GM21526 (cell line): ENCODE measurements at regions not wholly inside any gene's neighbourhood (a gene's known extent, or its start where the extent isn't known, plus 50 kb on each side); places are given as distances from the start of the nearest gene placed in this dataset.
"Not testable (repeated sequence)": the region's sequence is repeated elsewhere in the genome, so short reads cannot be mapped to it uniquely, and the experiment has no call there.

Source experiments
- ATAC-seq: cut with Tn5 transposase; IDR thresholded peaks from one replicate; pipeline ENCODE4 v1.9.1; 2021; ENCODE audit warnings: moderate library complexity; ENCODE audit not compliant: unreplicated experiment, low FRiP score

- no peak for ATAC-seq
These were observed 391.8 kb upstream of the CRIM1 start for GRCh38 chr2:35963824-35964223.

DNA sequence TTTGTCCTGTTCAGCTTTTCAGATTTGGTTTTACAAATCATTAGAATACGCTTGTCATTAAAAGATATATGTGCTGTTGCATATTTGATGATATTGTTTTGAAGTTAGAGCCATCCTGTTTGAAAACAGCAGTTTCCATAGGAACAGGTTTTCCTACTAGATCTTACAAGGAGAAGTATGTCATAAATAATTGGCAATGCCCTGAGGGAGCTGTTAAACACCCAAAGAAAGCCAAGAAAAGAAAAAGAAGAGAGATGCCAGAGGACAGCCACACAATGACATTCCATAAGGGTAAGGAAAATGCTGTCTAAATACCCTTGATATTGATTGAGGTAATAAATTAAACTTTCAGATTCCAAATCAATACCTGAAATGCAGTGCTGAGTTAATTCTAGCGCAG lies 392.2 kb upstream of the CRIM1 start:
- ATAC-seq, result no peak

DNA sequence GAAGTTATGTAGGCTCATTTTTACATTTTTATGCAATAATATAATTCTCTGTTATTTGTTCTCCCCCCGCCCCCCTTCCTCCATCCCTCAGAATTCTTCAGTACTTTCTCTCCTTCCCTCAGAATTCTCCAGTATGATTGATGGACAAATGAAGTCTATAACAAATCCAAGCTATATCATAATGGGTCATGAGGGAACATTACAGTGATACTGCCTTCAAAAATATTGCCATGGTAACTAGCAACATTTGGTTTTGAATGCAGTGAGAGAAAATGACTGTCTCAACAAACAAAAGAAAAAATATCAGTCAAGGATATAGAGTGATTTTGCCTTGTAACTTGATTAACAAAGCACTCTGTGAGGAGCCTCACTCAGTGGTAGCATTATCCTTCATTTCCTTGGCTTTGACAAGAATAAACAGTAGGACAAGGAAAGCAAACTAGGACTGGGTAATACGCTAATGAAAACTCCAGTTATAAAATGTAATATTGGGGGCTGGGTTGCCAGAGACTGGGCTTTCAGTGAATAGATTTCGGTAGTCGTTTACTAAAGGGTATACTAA lies 392.9 kb upstream of the CRIM1 start:
- no peak for ATAC-seq

- ATAC-seq, result no peak
These were observed 395.0 kb upstream of the CRIM1 start for GRCh38 chr2:35960596-35960995.

GRCh38 chr2:35957053-35957452 lies 398.5 kb upstream of the CRIM1 start:
- not testable (repeated sequence) for ATAC-seq

DNA sequence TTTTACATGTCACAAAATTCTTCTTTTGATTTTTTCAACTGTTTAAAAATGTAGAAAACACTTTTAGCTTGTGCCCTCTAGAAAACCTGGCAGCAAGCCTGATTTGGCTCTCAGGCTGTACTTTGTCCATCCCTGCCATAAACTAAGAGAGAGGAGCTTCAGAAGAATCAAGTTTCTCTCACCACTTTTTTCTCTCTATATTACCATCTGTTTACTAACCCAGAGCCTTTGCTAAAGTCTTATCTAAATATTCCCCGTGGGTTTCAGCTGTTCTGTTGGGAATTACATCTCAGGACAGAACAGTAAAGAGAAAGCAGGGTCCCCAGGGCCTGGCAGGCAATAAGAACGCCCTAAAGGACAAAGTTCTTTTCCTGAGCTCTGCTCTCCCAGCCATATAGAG lies 409.1 kb upstream of the CRIM1 start:
- ATAC-seq, result no peak

DNA sequence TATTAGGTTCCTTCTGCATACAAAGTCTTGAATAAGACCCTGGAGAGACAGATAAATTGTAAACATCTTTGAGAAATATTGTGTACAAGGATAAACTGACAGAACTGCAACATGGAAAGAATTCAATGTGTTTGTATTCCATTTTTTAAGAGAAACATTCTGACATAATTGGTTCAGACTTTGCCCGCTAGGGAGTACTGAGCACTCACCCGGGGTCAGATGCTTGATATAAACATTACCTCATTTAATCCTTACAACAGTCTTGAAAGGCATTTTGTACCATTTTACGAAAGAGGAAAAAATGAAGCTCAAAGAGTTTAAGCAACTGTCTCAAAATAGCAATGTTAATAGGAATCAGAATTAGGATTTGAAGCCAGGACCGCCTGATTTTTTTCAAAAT lies 416.7 kb upstream of the CRIM1 start:
- ATAC-seq, result no peak

- ATAC-seq, result no peak
These were observed 422.5 kb upstream of the CRIM1 start for GRCh38 chr2:35933031-35933430.

DNA sequence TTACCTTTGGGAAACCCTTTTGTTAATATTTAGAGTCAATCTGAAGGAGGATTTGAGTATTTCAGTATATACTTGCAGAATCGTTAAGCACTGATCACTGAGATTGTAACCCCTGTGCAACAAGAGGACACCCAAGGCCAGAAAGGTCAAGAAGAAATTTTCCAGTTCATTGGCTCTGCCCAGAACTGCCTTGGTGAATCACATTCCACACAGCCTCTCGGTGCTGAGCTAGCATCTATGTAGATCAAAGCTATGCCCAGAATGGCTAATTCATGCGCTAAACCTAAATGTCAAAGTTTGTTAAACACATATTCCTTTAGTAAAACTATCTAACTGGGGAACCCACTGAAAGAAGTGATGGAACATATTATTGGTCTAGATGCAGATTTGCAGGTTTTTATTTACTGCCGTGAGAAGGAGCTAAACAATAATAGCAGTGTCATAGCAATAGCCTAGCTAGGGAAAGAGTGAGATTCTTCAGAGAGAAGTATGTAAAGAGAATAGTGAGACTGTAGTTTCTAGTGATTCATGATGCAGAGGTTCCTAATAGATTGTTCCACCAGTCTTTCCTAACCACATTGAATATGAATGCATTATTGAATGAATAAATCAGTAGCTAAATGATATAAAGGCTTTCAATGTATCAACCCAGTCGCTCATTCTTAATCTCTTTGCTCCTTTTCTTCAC lies 423.2 kb upstream of the CRIM1 start:
- no peak for ATAC-seq

GRCh38 chr2:35931626-35932025 lies 424.0 kb upstream of the CRIM1 start:
- ATAC-seq, result no peak

DNA sequence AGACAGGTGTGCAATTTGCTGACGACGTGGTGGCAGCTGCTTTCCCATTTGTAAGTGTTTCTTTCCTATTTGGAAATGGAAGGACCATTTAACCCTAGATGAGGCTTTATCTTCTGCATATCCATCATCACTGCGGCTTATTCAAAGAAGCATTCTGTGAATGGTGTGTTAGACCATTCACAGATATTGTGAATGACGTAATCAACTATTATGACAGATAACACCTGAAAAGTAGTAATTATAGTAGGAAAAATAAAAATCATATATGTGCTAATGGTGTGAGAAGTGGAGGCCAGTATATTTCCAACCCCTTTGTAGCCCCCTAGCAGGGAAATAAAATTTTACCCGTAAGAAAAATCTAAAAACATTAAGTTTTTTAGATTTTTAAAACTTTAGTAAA lies 424.5 kb upstream of the CRIM1 start:
- ATAC-seq, result no peak

- ATAC-seq, result no peak
These were observed 426.0 kb upstream of the CRIM1 start for GRCh38 chr2:35929551-35929950.

- ATAC-seq, result no peak
These were observed 435.5 kb upstream of the CRIM1 start for GRCh38 chr2:35920061-35920460.

GRCh38 chr2:35915261-35915660 lies 440.3 kb upstream of the CRIM1 start:
- ATAC-seq, result no peak

- ATAC-seq, result no peak
These were observed 463.6 kb upstream of the CRIM1 start for GRCh38 chr2:35891936-35892335.

DNA sequence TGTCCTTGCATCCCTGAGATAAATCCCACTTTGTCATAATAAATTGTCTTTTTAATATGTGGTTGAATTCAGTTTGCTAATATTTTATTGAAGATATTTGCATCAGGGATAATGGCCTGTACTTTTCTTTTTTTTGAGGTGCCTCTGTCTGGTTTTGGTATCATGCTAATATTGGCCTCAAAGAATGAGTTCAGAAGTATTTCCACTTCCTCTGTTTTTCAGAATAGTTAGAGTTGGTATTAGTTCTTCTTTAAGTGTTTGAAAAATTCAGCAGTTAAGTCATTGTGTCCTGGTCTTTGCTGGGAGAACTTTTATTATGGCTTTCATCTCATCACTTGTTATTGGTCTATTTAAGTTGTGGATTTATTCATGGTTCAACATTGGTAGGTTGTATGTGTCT lies 464.1 kb upstream of the CRIM1 start:
- no peak for ATAC-seq

GRCh38 chr2:35887146-35887545 lies 468.4 kb upstream of the CRIM1 start:
- no peak for ATAC-seq

DNA sequence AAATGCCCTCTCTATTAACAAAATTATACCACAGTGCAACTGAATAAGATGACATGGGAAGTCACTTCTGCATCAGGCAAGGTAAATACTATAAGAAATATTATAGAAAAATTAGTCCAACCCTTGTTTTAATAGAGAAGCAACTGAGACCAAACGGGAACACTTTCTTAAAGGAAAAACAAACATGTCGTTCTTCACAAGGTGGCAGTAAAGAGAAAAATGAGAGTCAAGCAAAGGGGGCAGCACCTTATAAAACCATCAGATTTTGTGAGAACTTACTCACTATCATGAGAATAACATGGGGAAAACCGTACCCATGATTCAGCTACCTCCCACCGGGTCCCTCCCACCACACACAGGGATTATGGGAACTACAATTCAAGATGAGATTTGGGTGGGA lies 481.7 kb upstream of the CRIM1 start:
- ATAC-seq, result no peak

DNA sequence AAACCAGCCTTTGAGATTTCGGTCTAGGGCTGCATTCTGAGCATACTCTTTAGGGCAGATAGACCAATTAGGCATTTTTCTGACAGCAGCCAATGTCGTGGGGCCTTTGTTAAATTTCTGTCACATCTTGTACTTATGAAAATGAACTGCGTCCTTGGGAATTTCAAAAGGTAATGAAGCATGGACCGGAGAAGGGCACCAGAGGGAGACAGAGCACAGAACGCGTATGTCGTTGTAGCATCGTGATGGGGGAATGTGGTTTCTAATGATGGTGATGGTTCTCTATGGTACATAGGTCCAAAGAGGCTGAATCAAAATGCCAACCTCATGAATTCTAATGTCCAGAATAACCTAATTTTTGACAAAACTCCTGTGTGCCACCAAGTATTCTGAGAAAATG lies 483.9 kb upstream of the CRIM1 start:
- ATAC-seq, result no peak

- ATAC-seq, result no peak
These were observed 484.9 kb upstream of the CRIM1 start for GRCh38 chr2:35870713-35871112.

DNA sequence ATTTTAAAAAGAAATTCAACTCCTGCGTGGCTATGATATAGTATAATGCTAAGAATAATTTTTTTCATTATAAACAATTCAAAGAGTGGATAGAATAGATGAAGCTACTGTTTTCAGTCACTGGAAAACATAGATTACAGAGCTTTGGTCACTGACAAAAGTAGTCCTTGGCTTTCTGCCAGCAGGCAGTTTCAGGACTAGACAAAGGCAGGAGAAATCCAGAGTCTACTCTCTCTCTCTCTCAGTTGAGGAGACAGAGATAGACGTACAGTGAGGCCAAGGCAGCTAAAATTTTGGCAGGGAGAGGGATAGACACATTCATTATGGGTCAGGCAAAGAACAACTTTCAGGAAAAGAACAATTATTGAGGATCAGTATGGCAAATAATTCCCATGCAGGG lies 491.4 kb upstream of the CRIM1 start:
- ATAC-seq, result no peak

DNA sequence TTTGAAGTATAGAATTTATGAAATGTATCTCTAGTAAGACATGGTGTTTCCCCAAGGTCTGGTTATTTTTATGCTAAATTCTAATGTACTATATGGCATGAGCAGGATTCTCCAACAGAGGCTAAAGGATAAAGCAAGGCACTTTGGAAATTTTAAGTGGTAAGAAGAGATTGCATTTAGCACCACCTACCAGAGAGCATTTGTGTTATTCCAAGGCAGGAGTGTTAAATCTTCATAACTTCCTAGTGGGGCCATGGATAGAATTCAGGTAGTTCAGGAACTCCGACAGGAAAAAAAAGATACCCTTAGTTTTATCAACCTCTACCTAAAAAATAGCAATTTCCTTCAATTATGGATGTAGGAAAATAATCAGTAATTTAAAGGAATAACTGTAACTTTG lies 497.4 kb upstream of the CRIM1 start:
- ATAC-seq, result no peak

DNA sequence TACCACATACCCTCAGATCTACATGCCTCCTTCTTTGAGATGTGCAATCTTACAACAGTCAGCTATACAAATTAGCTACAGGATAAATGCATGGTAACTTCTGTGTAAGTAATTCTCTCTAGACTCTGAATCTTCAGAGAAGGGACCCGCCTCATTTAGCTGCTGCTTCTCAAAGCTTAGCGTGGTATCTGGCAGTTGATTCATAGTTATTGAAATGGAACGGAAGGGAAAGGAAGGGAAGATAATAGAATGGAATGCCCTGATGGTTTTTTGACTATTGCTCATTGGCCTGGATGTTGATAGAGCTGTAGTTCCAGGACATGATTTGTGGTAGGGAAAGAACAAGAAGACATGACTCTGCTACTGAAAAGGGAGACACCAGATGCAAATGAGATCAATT lies 498.1 kb upstream of the CRIM1 start:
- no peak for ATAC-seq
